ENCODE measurements at regions not wholly inside any gene's neighbourhood (a gene's known extent, or its start where the extent isn't known, plus 50 kb on each side); places are given as distances from the start of the nearest gene placed in this dataset.

DNA sequence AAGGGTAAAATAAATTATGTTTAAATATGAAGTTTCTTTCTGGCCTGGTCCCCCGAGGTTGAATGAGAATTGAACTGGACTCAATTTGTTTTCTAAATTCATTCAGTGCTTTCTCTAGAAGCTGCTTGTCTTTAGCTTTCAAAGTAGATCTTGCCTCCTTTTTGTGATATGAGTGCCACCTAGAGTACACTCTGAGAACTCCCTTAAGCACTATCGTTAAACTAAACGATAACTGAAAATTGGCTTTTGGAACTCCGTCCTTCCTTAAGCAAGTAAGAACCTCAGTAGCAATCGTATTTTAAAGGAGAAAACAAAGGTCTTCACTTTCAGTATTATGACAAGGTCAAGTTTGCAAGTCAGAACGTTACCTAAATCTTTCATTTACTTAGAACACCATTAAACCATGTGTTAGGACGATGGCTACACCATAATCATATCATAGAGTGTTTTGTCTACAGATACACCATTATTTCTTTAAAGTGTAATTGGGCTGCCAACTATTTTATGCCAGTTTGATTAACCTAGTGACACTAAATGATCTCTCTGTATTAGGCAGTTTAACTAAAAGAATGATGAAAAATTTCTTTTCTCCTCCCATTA lies 364.8 kb downstream of the SNAPC1 start:
- TF ChIP-seq KDM1A (IDR thresholded peaks at IDR 0.05) (no peak), ZNF785 (CRISPR knock-in tag; IDR thresholded peaks at IDR 0.05) (no peak), ZNF766 (CRISPR knock-in tag; conservative IDR thresholded peaks at IDR 0.05) (no peak), RAD51 (IDR thresholded peaks at IDR 0.05; ENCODE audit: borderline replicate concordance, low read depth) (no peak), SMARCA5 (IDR thresholded peaks at IDR 0.05) (no peak), KLF16 (IDR thresholded peaks at IDR 0.05) (no peak), ZBTB7A (IDR thresholded peaks at IDR 0.05; ENCODE audit: borderline replicate concordance, control insufficient read depth, low read depth, low read length) (no peak), L3MBTL2 (IDR thresholded peaks at IDR 0.05) (no peak), SMC3 (conservative IDR thresholded peaks at IDR 0.05; ENCODE audit: insufficient read depth, low read depth, low read length) (0 out of 2 replicates have a peak, but pooled peaks have one; percentile 16)
- TF ChIP-seq, protein P1, sequence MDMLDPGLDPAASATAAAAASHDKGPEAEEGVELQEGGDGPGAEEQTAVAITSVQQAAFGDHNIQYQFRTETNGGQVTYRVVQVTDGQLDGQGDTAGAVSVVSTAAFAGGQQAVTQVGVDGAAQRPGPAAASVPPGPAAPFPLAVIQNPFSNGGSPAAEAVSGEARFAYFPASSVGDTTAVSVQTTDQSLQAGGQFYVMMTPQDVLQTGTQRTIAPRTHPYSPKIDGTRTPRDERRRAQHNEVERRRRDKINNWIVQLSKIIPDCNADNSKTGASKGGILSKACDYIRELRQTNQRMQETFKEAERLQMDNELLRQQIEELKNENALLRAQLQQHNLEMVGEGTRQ (CRISPR knock-in tag; IDR thresholded peaks at IDR 0.05), result no peak
- TF ChIP-seq, protein P2, sequence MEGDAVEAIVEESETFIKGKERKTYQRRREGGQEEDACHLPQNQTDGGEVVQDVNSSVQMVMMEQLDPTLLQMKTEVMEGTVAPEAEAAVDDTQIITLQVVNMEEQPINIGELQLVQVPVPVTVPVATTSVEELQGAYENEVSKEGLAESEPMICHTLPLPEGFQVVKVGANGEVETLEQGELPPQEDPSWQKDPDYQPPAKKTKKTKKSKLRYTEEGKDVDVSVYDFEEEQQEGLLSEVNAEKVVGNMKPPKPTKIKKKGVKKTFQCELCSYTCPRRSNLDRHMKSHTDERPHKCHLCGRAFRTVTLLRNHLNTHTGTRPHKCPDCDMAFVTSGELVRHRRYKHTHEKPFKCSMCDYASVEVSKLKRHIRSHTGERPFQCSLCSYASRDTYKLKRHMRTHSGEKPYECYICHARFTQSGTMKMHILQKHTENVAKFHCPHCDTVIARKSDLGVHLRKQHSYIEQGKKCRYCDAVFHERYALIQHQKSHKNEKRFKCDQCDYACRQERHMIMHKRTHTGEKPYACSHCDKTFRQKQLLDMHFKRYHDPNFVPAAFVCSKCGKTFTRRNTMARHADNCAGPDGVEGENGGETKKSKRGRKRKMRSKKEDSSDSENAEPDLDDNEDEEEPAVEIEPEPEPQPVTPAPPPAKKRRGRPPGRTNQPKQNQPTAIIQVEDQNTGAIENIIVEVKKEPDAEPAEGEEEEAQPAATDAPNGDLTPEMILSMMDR (IDR thresholded peaks at IDR 0.05 in 2 of 3, conservative IDR thresholded peaks at IDR 0.05 in 1 of 3; ENCODE audit: insufficient read depth in 2 of 3, low read depth in 1 of 3, low read length in 3 of 3), result peak in 2 of 3 experiments; percentile 43 to 65; a peak in 4 of 6 replicates
